Cardiac muscle cell (in vitro differentiated cells and primary cell): ENCODE measurements at regions not wholly inside any gene's neighbourhood (a gene's known extent, or its start where the extent isn't known, plus 50 kb on each side); places are given as distances from the start of the nearest gene placed in this dataset.

Experiments
- DNase-seq, 2 donors: peaks; one replicate each; pipeline versions ENCODE4 v3.0.0 to v3.0.0-alpha.2; 2010 to 2017; ENCODE audit warnings: low read depth in 1 of 2, low spot score in 1 of 2
- H3K27ac ChIP-seq: fragments of 200-600 bp; sonication (generic); 2 replicates; pipeline ENCODE4 v1.5.1; 2016
- H3K27me3 ChIP-seq: fragments of 200-600 bp; sonication (generic); 2 replicates; pipeline ENCODE4 v1.6.0; 2016; ENCODE audit warnings: control low read depth
- H3K36me3 ChIP-seq: fragments of 200-600 bp; sonication (generic); 2 replicates; pipeline ENCODE4 v1.5.1; 2016; ENCODE audit warnings: control low read depth
- H3K4me1 ChIP-seq: fragments of 200-600 bp; sonication (generic); 2 replicates; pipeline ENCODE4 v1.8.1; 2017; ENCODE audit warnings: low read depth, mild to moderate bottlenecking, mixed run types
- H3K4me3 ChIP-seq: fragments of 200-600 bp; sonication (generic); 2 replicates; pipeline ENCODE4 v1.5.1; 2016; ENCODE audit warnings: mild to moderate bottlenecking
- H3K9me3 ChIP-seq: fragments of 200-600 bp; sonication (generic); 2 replicates; pipeline ENCODE4 v1.5.1; 2017; ENCODE audit warnings: low read depth, mild to moderate bottlenecking, control low read depth
- TF ChIP-seq, protein P1 (sequence below): IDR thresholded peaks from 2 replicates; pipeline ENCODE4 v1.5.1; 2012; ENCODE audit warnings: low read depth, mild to moderate bottlenecking, low read length

DNA sequence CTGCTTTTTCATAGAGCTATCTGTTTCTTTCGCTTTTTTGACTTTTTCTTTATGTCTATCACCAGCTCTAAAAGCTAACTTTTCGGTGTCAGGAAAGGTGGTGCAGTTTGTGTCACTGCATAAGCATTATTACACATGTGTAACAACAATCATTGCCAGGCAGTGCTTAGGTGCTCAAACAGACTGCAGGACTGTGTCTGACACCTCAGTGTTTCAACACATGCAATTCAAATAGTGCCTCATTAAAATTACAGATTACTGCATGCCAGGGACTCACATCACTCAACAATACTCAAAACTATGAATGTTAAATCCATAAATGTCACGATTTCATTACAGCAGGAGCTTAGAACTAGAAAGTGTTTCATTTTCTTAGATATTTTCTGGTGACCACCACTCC lies 265.3 kb upstream of the SMIM30 start:
- TF ChIP-seq, protein P1, sequence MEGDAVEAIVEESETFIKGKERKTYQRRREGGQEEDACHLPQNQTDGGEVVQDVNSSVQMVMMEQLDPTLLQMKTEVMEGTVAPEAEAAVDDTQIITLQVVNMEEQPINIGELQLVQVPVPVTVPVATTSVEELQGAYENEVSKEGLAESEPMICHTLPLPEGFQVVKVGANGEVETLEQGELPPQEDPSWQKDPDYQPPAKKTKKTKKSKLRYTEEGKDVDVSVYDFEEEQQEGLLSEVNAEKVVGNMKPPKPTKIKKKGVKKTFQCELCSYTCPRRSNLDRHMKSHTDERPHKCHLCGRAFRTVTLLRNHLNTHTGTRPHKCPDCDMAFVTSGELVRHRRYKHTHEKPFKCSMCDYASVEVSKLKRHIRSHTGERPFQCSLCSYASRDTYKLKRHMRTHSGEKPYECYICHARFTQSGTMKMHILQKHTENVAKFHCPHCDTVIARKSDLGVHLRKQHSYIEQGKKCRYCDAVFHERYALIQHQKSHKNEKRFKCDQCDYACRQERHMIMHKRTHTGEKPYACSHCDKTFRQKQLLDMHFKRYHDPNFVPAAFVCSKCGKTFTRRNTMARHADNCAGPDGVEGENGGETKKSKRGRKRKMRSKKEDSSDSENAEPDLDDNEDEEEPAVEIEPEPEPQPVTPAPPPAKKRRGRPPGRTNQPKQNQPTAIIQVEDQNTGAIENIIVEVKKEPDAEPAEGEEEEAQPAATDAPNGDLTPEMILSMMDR = no peak
- DNase-seq = no peak
- no peaks in the 10 kb centered on the region for H3K4me1 ChIP-seq
- no peak overlapping the region for H3K4me3 ChIP-seq
- H3K27ac ChIP-seq = no peak overlapping the region
- no peaks in the 10 kb centered on the region for H3K27me3 ChIP-seq
- no peaks in the 10 kb centered on the region for H3K36me3 ChIP-seq
- H3K9me3 ChIP-seq = no peaks in the 10 kb centered on the region

DNA sequence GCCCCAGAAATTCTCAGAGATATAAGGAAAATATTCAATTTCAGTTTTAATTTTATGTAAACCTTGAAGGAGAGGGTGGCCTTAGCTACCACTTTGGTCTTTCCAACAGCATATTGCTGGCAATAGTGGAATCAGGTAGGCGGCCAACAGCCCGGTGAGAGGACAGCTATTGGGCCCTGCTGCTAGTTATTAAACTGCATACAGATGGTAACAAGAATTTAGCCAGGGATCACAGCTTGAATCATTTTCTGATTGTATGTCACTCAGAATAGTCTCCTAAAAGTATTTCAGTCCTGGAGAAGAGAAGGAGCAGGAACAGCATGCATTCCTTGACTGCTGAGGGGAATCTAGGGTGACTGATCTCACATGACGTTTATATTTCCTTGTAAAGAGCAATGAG lies 261.4 kb upstream of the SMIM30 start:
- Histone ChIP-seq H3K4me1 (no peaks in the 10 kb centered on the region), H3K27me3 (no peaks in the 10 kb centered on the region), H3K4me3 (no peak overlapping the region), H3K9me3 (no peaks in the 10 kb centered on the region), H3K36me3 (no peaks in the 10 kb centered on the region), H3K27ac (no peak overlapping the region)
- TF ChIP-seq, protein P1 = no peak
- no peak for DNase-seq

DNA sequence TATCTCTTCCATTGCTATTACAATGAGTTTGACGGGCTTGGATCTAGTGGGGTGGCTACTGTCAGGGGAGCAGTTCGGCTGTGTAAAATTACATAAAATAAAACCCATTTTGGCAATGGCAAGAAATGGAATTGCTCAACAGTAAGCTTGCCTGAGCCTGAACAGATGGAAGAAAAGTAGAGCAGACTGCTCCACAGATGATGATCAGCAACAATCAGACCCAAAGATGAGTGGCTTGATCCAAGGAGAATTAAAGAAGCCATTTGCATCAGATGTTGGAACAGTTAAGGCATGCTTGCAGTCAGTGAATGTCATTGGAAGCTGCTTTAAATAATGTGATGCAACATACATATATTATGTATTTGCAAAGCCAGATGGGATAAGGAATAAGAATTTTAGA lies 256.6 kb upstream of the SMIM30 start:
- Histone ChIP-seq H3K27ac (no peak overlapping the region), H3K4me1 (no peaks in the 10 kb centered on the region), H3K9me3 (no peaks in the 10 kb centered on the region), H3K27me3 (no peaks in the 10 kb centered on the region), H3K4me3 (no peak overlapping the region), H3K36me3 (no peaks in the 10 kb centered on the region)
- TF ChIP-seq, protein P1 = no peak
- DNase-seq = no peak

DNA sequence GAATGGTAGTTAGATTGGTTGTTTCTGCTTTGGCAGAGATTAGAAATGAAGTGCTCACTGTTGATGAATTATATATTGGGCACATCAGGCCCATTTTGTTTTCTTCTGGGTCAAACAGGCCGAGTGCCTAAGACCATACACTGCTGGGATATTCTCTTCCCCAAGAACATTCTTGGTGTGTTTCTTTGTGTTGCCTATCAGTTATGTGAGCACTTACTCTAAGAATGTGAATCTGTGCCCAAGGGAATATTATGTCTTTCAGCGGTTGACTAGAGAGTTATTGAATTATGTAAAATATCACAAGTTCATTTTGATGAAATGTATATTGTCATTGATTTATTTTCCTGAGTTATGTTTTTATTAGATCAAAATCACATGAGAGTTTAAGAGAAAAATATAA lies 255.5 kb upstream of the SMIM30 start:
- TF ChIP-seq, protein P1 = no peak
- no peak overlapping the region for H3K27ac ChIP-seq

DNA sequence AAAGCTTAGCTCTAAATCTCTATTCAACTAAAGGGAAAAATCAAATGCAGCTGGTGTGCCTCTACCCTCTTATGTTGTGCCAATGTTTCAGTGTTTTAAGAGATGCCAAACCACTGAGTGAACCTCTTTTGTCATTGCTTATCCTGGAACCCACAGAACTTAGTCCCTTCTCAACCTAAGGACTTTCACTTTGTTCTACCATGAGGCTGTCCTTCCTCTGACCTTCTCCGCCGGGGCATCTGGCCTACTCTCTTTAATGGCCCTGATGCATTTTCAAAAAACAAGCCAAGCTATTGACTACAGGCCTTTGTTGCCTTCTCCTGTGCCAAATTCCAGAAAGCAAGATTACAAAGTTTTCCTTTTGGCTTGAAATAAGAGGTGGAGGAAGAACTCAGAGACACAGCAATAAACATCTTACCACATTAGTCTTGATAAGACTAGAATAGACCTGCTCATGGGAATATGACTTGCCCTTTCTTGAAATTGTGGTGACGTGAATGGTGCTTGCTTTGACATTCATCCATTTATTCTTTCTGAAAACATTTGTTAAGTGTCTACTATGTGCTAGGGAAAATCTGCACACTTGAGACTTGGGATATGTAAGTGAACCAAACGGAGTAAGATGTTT lies 253.2 kb upstream of the SMIM30 start:
- TF ChIP-seq, protein P1 = no peak
- H3K27ac ChIP-seq = no peak overlapping the region

More for the DNA sequence above, 255.5 kb upstream of the SMIM30 start:
- no peaks in the 10 kb centered on the region for H3K27me3 ChIP-seq
- H3K4me3 ChIP-seq = no peak overlapping the region
- no peaks in the 10 kb centered on the region for H3K9me3 ChIP-seq
- DNase-seq = no peak
- H3K4me1 ChIP-seq = no peaks in the 10 kb centered on the region
- H3K36me3 ChIP-seq = no peaks in the 10 kb centered on the region

More for the DNA sequence above, 253.2 kb upstream of the SMIM30 start:
- DNase-seq = no peak
- H3K36me3 ChIP-seq = no peaks in the 10 kb centered on the region
- H3K4me1 ChIP-seq = no peaks in the 10 kb centered on the region
- no peaks in the 10 kb centered on the region for H3K27me3 ChIP-seq
- no peaks in the 10 kb centered on the region for H3K9me3 ChIP-seq
- H3K4me3 ChIP-seq = no peak overlapping the region
